ENCODE measurements at regions not wholly inside any gene's neighbourhood (a gene's known extent, or its start where the extent isn't known, plus 50 kb on each side); places are given as distances from the start of the nearest gene placed in this dataset.

DNA sequence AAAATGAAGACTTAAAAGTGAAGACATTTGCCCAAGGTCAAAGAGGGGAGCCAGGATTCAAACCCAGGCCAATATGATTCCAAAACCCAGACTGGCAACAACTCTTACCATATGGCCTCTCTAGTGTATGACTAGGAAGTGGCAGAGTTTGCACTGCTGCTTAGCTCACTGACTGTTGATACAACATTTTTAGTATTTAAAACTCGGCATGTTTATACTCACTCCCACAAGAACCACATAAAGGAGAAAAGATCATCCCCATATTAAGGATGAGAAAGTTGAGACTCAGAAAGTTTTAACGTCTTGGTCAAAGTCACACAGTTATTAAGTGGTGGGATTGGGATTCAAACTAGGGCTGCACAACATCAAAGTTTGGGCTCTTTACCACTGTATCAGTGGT lies 81.7 kb downstream of the CCDC34 start:
- 86 to 93% methylated on average over 2 of the region's 2 CpGs for WGBS, 2 donors
- no peak for ATAC-seq
- intact Hi-C loops (cut with DNase I) = no loop called here
- peaks cover 0 to 22% (median 9%) of the 10 kb centered on the region in 9 donors for H3K4me1 ChIP-seq
- no peaks in the 10 kb centered on the region for H3K36me3 ChIP-seq
- TF ChIP-seq, protein P1, sequence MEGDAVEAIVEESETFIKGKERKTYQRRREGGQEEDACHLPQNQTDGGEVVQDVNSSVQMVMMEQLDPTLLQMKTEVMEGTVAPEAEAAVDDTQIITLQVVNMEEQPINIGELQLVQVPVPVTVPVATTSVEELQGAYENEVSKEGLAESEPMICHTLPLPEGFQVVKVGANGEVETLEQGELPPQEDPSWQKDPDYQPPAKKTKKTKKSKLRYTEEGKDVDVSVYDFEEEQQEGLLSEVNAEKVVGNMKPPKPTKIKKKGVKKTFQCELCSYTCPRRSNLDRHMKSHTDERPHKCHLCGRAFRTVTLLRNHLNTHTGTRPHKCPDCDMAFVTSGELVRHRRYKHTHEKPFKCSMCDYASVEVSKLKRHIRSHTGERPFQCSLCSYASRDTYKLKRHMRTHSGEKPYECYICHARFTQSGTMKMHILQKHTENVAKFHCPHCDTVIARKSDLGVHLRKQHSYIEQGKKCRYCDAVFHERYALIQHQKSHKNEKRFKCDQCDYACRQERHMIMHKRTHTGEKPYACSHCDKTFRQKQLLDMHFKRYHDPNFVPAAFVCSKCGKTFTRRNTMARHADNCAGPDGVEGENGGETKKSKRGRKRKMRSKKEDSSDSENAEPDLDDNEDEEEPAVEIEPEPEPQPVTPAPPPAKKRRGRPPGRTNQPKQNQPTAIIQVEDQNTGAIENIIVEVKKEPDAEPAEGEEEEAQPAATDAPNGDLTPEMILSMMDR (IDR thresholded peaks at IDR 0.05) = no peak
- no peak for DNase-seq
- H3K4me3 ChIP-seq = no peak overlapping the region
- no peaks in the 10 kb centered on the region for H3K9me3 ChIP-seq
- H3K27ac ChIP-seq = peak overlapping the region in 6 of 10 donors; percentile 5 to 61 (median 43)
- H3K27me3 ChIP-seq = no peaks in the 10 kb centered on the region

DNA sequence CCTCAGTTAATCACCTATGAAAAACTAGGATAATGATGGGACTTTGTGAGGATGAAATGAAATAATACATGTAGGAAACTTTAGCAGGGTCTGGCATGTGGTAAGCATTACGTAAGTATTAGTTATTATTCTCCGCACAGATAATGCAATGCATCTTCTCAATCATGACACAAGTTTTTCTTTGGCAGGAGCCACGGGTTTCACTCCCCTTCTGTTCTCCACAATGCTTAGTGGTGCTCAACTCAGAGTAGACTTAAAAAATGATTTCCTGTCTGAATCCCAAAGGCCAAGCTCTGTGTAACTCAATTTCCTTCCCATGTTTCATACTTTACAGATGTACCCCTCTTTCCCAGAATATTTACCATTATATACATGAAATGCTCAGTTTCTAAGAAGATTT lies 82.9 kb downstream of the CCDC34 start:
- Histone ChIP-seq H3K4me1 (peaks cover 0 to 22% (median 9%) of the 10 kb centered on the region in 9 donors), H3K27ac (peak overlapping the region in 1 of 10 donors; percentile 59), H3K27me3 (no peaks in the 10 kb centered on the region), H3K36me3 (no peaks in the 10 kb centered on the region), H3K4me3 (no peak overlapping the region), H3K9me3 (no peaks in the 10 kb centered on the region)
- WGBS, 2 donors = 69 to 74% methylated on average over 3 of the region's 3 CpGs
- TF ChIP-seq, protein P1 (IDR thresholded peaks at IDR 0.05) = no peak
- DNase-seq = no peak
- no peak for ATAC-seq
- intact Hi-C loops (cut with DNase I) = no loop called here

DNA sequence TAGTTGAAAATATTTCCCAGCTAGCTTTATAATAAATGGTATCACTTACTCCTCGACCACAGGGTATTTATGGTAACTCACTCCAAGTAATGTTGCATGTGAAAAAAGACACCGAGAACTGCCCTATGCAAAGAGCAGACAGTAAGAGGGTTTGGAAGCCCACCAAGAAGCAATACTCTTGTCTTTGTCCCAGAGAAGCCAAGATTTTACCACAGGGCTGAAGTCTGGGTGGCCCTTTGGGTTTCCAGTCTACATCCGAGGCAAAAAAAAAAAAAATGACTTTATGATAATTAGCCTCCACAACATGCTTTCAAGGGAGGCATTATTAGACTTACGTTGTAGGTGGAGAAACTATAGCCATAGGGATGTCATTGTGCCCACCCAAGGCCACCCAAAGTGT lies 83.6 kb downstream of the CCDC34 start:
- peaks cover 0 to 22% (median 9%) of the 10 kb centered on the region in 9 donors for H3K4me1 ChIP-seq
- H3K36me3 ChIP-seq = no peaks in the 10 kb centered on the region
- H3K27me3 ChIP-seq = no peaks in the 10 kb centered on the region
- H3K4me3 ChIP-seq = no peak overlapping the region
- intact Hi-C loops (cut with DNase I) = no loop called here
- H3K27ac ChIP-seq = no peak overlapping the region
- WGBS, 2 donors = 62 to 83% methylated on average over 4 of the region's 4 CpGs
- DNase-seq (no peak), ATAC-seq (no peak)
- TF ChIP-seq, protein P1 (IDR thresholded peaks at IDR 0.05) = no peak
- H3K9me3 ChIP-seq = no peaks in the 10 kb centered on the region

DNA sequence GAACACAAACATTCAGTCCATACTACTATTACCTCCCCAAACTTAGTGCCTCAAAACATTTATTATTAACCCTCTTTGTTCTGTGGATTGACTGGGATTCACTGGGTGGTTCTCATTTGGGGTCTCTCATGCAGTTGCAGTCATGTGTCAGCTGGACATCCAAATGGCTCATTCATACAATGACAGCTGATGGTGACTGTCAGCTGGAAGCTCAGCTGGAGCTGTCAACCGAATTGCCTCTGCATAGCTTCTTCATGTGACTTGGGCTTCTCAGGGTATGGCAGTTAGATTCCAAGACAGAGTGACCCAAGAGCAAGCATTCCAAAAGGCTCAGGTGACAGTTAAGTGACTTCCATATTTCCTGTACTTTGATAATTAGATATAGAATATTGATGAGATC lies 85.2 kb downstream of the CCDC34 start:
- H3K9me3 ChIP-seq = peaks cover 0 to 3% (median 0%) of the 10 kb centered on the region in 11 donors
- no peak overlapping the region for H3K4me3 ChIP-seq
- intact Hi-C loops (cut with DNase I) = no loop called here
- TF ChIP-seq, protein P1 (IDR thresholded peaks at IDR 0.05) = no peak
- no peaks in the 10 kb centered on the region for H3K27me3 ChIP-seq
- H3K36me3 ChIP-seq = no peaks in the 10 kb centered on the region
- peaks cover 0 to 18% (median 9%) of the 10 kb centered on the region in 9 donors for H3K4me1 ChIP-seq
- WGBS, 2 donors = 81 to 87% methylated on average over 1 of the region's 1 CpG
- ATAC-seq (no peak), DNase-seq (no peak)
- H3K27ac ChIP-seq = no peak overlapping the region

Measured in heart right ventricle (tissue), 16 donors.